ENCODE measurements at regions not wholly inside any gene's neighbourhood (a gene's known extent, or its start where the extent isn't known, plus 50 kb on each side); places are given as distances from the start of the nearest gene placed in this dataset.

DNA sequence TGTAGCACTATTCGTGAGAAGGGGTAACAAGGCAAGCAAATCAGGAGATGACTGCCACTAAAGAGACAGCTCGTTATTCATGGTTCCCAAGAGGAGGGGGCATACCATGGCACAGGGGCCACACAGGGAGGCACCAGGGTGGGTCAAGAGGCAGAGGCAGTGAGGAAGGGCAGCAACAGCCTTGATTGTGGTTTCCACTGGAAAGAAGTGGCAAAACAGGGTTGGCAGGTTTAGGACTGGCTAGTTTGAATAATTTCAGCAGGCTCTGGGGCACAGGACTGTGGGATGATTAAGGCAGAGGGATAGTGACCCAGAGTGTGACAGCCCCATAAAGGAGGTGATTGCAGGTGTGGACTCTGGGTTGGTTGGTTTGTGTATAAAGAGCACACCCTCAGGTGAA is 188.9 kb downstream of the CBLN1 start:
- no peak overlapping the region for H3K27ac ChIP-seq (ENCODE audit: insufficient read depth, low read length)
- H2AFZ ChIP-seq (ENCODE audit: low read length): no peak overlapping the region
- no peak overlapping the region for H3K4me2 ChIP-seq (ENCODE audit: extremely low read depth, insufficient read depth, low read length)
- H3K79me2 ChIP-seq (ENCODE audit: control insufficient read depth, insufficient read depth, low read length): no peaks in the 10 kb centered on the region
- no peaks in the 10 kb centered on the region for H3K27me3 ChIP-seq (ENCODE audit: control insufficient read depth, insufficient read depth, low read length)
- no peak for DNase-seq (ENCODE audit: low read depth in 2 of 2)
- TF ChIP-seq EZH2 (IDR thresholded peaks at IDR 0.05; ENCODE audit: low read length, missing control alignments): no peak
- TF ChIP-seq, protein P1, sequence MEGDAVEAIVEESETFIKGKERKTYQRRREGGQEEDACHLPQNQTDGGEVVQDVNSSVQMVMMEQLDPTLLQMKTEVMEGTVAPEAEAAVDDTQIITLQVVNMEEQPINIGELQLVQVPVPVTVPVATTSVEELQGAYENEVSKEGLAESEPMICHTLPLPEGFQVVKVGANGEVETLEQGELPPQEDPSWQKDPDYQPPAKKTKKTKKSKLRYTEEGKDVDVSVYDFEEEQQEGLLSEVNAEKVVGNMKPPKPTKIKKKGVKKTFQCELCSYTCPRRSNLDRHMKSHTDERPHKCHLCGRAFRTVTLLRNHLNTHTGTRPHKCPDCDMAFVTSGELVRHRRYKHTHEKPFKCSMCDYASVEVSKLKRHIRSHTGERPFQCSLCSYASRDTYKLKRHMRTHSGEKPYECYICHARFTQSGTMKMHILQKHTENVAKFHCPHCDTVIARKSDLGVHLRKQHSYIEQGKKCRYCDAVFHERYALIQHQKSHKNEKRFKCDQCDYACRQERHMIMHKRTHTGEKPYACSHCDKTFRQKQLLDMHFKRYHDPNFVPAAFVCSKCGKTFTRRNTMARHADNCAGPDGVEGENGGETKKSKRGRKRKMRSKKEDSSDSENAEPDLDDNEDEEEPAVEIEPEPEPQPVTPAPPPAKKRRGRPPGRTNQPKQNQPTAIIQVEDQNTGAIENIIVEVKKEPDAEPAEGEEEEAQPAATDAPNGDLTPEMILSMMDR (conservative IDR thresholded peaks at IDR 0.05 in 1 of 2, IDR thresholded peaks at IDR 0.05 in 1 of 2; ENCODE audit: low read depth in 1 of 2, low read length in 2 of 2): no peak
- H3K36me3 ChIP-seq (ENCODE audit: control insufficient read depth, insufficient read depth, low read length): no peaks in the 10 kb centered on the region
- no peaks in the 10 kb centered on the region for H4K20me1 ChIP-seq (ENCODE audit: control insufficient read depth, extremely low read depth, insufficient read depth, low read length)
- H3K9me3 ChIP-seq (ENCODE audit: control insufficient read depth, insufficient read depth, low read depth, low read length): no peaks in the 10 kb centered on the region
- H3K4me1 ChIP-seq (ENCODE audit: control insufficient read depth, extremely low read depth, insufficient read depth, low read length): no peaks in the 10 kb centered on the region
- H3K9ac ChIP-seq (ENCODE audit: insufficient read depth, low read length): no peak overlapping the region
- no peak overlapping the region for H3K4me3 ChIP-seq (replicated peaks in 1 of 4; ENCODE audit: control extremely low read depth in 1 of 4, insufficient read depth in 1 of 4, low read depth in 3 of 4, low read length in 4 of 4)

DNA sequence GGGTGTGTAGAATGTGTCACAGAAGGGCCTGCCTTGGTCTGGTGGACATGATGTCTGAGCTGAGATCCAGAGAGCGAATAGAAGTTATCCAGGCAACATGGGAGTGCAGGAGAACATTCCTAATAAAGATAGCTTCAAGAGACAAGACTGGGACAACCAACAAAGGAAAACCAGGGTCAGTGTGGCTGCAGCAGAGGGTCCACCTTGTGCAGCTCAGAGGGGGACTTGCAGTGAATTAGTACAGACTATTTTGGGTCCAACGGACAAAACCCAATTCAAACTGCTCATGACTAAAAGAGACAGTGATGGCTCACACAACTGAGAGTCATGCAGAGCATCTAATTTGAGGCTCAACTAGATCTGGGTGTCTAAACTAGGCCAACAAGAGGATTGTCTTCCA is 192.1 kb downstream of the CBLN1 start:
- no peaks in the 10 kb centered on the region for H3K79me2 ChIP-seq (ENCODE audit: control insufficient read depth, insufficient read depth, low read length)
- TF ChIP-seq EZH2 (IDR thresholded peaks at IDR 0.05; ENCODE audit: low read length, missing control alignments): no peak
- TF ChIP-seq, protein P1 (conservative IDR thresholded peaks at IDR 0.05 in 1 of 2, IDR thresholded peaks at IDR 0.05 in 1 of 2; ENCODE audit: low read depth in 1 of 2, low read length in 2 of 2): no peak
- no peak overlapping the region for H3K4me3 ChIP-seq (replicated peaks in 1 of 4; ENCODE audit: control extremely low read depth in 1 of 4, insufficient read depth in 1 of 4, low read depth in 3 of 4, low read length in 4 of 4)
- DNase-seq (ENCODE audit: low read depth in 2 of 2): no peak
- no peak overlapping the region for H3K27ac ChIP-seq (ENCODE audit: insufficient read depth, low read length)
- H3K9me3 ChIP-seq (ENCODE audit: control insufficient read depth, insufficient read depth, low read depth, low read length): no peaks in the 10 kb centered on the region
- no peak overlapping the region for H2AFZ ChIP-seq (ENCODE audit: low read length)
- H3K4me2 ChIP-seq (ENCODE audit: extremely low read depth, insufficient read depth, low read length): no peak overlapping the region
- no peak overlapping the region for H3K9ac ChIP-seq (ENCODE audit: insufficient read depth, low read length)
- H4K20me1 ChIP-seq (ENCODE audit: control insufficient read depth, extremely low read depth, insufficient read depth, low read length): no peaks in the 10 kb centered on the region
- no peaks in the 10 kb centered on the region for H3K36me3 ChIP-seq (ENCODE audit: control insufficient read depth, insufficient read depth, low read length)
- no peaks in the 10 kb centered on the region for H3K27me3 ChIP-seq (ENCODE audit: control insufficient read depth, insufficient read depth, low read length)
- H3K4me1 ChIP-seq (ENCODE audit: control insufficient read depth, extremely low read depth, insufficient read depth, low read length): no peaks in the 10 kb centered on the region

DNA sequence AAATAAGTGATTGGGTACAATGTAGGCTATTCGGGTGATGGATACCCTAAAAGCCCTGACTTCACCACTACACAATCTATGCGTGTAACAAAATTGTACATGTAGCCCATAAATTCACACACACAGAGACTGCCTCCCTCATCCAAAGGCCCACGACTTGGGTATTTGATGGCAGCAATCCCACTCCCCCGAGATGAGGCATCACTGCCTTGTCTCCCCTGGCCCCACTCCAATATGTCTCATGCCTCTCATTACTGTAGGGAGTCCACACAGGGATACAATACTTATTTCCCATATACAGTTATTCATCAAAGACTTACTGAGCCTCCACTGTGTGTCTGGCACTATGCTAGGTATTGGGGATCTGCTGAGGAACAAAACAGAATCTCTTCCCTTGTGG is 192.6 kb downstream of the CBLN1 start:
- Histone ChIP-seq H3K36me3 (ENCODE audit: control insufficient read depth, insufficient read depth, low read length) (no peaks in the 10 kb centered on the region), H3K79me2 (ENCODE audit: control insufficient read depth, insufficient read depth, low read length) (no peaks in the 10 kb centered on the region), H3K9ac (ENCODE audit: insufficient read depth, low read length) (no peak overlapping the region), H3K4me3 (replicated peaks in 1 of 4; ENCODE audit: control extremely low read depth in 1 of 4, insufficient read depth in 1 of 4, low read depth in 3 of 4, low read length in 4 of 4) (no peak overlapping the region), H3K27ac (ENCODE audit: insufficient read depth, low read length) (no peak overlapping the region), H3K4me2 (ENCODE audit: extremely low read depth, insufficient read depth, low read length) (no peak overlapping the region), H3K9me3 (ENCODE audit: control insufficient read depth, insufficient read depth, low read depth, low read length) (no peaks in the 10 kb centered on the region), H3K27me3 (ENCODE audit: control insufficient read depth, insufficient read depth, low read length) (no peaks in the 10 kb centered on the region), H4K20me1 (ENCODE audit: control insufficient read depth, extremely low read depth, insufficient read depth, low read length) (no peaks in the 10 kb centered on the region), H2AFZ (ENCODE audit: low read length) (no peak overlapping the region), H3K4me1 (ENCODE audit: control insufficient read depth, extremely low read depth, insufficient read depth, low read length) (no peaks in the 10 kb centered on the region)
- no peak for DNase-seq (ENCODE audit: low read depth in 2 of 2)
- TF ChIP-seq, protein P1 (conservative IDR thresholded peaks at IDR 0.05 in 1 of 2, IDR thresholded peaks at IDR 0.05 in 1 of 2; ENCODE audit: low read depth in 1 of 2, low read length in 2 of 2): no peak
- no peak for TF ChIP-seq EZH2 (IDR thresholded peaks at IDR 0.05; ENCODE audit: low read length, missing control alignments)

Data from fibroblast of lung (primary cell).